ENCODE measurements at regions not wholly inside any gene's neighbourhood (a gene's known extent, or its start where the extent isn't known, plus 50 kb on each side); places are given as distances from the start of the nearest gene placed in this dataset.

- no peak for TF ChIP-seq POLR2AphosphoS5 (IDR thresholded peaks at IDR 0.05; ENCODE audit: low read depth, low read length)
- no peak for TF ChIP-seq RNF2 (IDR thresholded peaks at IDR 0.05; ENCODE audit: borderline replicate concordance, low read depth, low read length, missing control alignments, poor library complexity, severe bottlenecking)
These were observed 593.5 kb downstream of the TENT5A start (continued) for GRCh38 chr6:81158956-81159355.

Measured in H1 (cell line).